GM18507 (cell line): ENCODE measurements at regions not wholly inside any gene's neighbourhood (a gene's known extent, or its start where the extent isn't known, plus 50 kb on each side); places are given as distances from the start of the nearest gene placed in this dataset.

Experiments used
- DNase-seq: peaks from one replicate; pipeline ENCODE4 v3.0.0; 2011; ENCODE audit warnings: low read depth; ENCODE audit not compliant: insufficient read length; ENCODE audit errors: extremely low spot score
- FAIRE-seq: peaks from 2 replicates; lab custom pipeline; 2011; peaks lifted over from hg19 to GRCh38; lab: Jason Lieb, UNC

DNA sequence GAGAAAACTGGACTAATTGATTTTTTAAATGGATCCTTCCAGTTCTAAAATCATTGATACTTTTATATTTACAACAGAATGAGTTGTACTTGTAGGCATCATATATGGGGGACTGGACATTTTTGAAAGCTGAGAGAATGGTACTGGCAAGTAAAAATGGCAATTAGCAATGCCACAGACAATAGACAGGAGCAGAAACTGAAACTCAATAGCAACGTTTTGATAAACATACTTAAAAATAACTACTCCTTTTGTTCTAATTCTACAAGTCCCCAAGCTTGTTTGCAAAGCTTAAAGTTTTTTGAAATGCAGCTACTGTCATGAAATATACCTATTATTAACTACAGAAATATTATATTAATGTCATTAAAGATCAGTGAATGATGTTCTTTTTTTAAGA is 52.8 kb upstream of the FBXL7 start:
- DNase-seq (no peak), FAIRE-seq (no peak)

DNA sequence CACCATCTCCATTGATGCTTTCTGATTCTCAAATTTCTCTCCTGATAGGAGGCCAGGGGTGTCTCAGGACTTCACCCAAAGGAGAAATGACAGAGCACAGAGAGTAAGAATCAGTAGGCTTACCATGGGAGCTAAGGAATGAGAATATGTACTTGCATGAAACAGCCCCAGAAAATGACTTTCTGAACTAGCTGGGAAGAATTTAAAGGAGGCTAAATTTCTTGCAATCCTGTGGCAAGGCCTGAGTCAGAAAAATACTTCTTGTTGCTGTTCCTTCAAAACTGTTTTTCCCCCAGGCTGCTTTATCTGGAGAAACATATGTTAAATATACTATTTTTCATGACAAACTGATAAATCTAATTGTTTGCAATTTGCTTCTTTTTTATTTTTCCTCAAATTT is 53.4 kb upstream of the FBXL7 start:
- DNase-seq, result no peak
- no peak for FAIRE-seq

DNA sequence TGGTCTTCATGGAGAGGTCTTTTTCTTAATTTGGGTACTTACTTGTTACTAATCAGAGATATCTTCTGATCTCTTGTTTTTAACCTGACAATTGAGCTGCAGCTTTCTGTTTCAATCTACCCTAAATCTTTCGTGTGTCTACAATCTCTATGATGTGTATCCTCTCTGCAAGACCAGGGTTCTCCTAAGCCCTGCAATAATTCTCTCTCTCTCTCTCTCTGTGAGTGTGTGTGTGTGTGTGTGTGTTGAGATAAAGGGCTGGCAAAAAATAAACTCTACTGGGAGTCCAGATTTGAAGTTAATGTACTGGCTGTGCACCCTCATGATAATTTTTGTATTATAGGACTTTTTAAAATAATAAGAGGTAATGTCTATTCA is 57.8 kb upstream of the FBXL7 start:
- no peak for FAIRE-seq
- DNase-seq, result no peak

DNA sequence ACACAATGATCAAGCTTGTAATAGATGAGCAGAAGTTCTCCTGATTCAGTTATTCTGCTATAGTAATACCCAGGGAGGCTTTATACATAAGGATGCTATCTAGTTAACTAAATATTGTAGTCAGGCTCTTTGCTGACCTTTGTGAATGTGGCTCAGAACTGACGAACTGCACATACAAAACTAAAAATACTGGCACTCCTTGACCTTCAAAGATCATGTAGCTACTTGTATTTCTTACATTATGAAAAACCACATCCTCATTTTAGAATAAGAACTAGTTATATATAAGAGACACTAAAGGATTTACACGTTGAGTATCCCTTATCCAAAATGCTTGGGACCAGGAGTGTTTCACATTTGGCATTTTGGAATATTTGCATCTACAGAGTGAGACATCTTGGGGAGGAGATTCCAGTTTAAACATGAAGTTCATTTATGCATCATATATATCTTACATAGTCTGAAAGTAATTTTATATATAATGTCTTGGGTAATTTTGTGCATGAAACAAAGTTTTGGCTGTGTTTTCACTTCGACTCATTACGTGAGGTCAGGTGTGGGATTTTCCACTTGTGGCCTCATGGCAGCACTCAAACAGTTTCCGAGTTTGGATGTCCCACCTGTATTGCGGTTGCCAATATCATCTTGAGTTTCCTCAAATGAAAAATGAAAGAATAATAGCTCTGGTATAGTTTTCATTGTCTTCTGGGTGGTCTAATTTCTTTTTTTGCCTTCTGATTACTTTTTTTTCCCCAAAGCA is 58.4 kb upstream of the FBXL7 start:
- no peak for DNase-seq
- FAIRE-seq, result no peak

DNA sequence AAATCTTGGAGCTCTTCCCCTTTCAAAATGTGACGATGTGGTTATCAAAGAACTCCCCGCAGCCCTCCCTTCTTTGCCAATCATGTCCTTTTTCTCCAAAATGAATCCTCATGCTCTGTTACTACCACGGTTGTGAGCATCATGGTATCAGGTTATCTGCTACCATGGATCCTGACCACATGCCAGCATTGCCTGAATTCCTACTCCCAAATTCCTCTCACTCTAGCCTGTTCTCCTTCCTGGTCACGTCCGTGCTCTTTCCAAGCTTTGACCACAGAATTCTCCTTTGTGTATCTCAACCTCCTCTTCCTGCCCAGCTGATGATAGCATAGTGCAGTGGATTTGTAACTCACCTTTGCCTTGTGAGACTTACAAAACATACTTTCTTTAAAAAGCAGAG is 59.5 kb upstream of the FBXL7 start:
- no peak for FAIRE-seq
- no peak for DNase-seq

DNA sequence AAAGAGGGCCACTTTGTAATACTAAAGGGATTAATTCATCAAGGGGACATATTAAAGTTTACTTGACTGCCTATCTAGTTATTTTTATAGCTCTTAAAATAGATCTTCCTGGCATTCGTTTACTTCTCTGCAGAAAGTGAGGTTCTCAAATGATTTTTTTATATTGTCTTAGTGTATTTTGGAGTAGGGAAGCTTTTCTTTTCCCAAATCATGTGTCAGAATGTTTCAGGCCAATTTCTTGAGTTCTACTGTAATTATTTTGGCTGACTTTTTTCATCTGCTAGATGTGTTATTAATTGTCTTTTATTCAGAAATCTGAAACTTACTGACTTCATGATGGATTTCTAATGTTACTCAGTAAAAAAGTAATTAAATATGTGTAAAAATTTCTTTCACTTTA is 60.2 kb upstream of the FBXL7 start:
- DNase-seq (no peak), FAIRE-seq (no peak)

DNA sequence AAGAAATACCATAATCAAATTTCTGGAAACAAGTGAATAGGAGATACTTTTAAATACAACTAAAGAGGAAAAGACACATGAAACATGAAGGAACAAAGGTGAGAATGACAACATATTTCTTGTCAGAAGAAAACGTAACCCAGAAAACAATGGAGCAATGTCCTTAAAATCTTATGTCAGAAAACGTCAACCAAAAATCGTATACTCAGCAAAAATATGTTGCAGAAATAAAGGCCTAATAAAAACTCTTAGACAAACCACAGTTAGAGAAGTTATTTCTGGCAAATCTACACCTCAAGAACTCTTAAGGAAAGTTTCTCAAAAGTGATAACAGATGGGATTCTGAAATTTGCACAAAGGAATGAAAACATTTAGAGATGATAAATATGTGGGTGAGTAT is 66.3 kb upstream of the FBXL7 start:
- FAIRE-seq (no peak), DNase-seq (no peak)

DNA sequence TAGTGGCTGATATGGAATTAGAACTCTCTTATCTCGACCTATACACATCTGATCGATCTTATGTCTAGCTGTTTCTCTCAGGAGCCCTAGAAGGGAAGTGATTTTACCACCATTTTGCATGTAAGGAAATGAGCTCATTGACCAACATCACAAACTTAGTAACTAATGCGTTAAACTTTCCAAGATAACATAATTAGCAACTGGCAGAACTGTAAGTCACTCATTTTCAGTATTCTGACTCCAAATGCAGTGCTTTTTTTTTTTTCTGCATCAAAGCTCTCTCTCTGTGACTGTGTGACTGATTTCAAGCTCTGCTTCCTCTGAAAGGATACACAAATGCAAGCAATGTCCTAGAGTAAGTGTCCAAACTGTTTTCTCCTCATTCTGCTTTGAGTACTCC is 68.1 kb upstream of the FBXL7 start:
- no peak for DNase-seq
- FAIRE-seq, result no peak

DNA sequence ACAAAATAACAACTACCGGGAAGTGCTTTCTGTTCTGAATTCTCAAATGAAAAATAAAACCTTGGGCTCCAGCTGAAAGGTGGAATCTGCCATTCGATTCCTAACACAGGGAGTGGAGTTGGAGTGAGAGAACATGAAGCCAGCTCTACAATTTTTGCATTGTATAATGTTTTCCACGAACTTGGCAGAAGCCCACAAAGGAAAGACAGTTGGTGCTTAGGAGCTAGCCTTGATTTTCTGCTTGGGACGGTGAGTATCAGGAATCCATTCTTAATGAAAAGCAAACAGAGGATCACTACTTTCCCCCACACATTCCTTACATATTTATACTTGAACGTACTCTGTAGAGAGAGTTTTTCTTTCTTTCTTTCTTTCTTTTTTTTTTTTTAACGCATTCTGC is 74.2 kb upstream of the FBXL7 start:
- DNase-seq (no peak), FAIRE-seq (no peak)

DNA sequence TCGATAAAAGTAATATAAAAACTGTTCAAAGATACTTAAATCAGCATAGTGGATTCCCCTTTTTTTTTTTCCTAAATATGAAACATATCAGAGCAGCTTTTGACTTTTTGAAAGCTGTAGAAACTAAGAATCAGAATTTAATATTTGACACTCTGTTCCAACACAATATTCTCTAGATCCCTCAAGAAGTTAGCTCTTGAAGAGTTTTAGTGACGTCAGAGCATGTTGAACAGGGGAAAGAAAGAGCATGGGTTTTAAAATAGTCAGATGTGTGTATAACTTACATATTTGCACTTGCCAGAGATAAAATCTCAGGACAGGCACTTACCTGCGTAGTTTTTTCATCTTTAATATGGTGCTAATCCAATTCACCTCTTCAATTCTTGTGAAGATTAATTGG is 75.2 kb upstream of the FBXL7 start:
- FAIRE-seq, result no peak
- DNase-seq, result no peak

DNA sequence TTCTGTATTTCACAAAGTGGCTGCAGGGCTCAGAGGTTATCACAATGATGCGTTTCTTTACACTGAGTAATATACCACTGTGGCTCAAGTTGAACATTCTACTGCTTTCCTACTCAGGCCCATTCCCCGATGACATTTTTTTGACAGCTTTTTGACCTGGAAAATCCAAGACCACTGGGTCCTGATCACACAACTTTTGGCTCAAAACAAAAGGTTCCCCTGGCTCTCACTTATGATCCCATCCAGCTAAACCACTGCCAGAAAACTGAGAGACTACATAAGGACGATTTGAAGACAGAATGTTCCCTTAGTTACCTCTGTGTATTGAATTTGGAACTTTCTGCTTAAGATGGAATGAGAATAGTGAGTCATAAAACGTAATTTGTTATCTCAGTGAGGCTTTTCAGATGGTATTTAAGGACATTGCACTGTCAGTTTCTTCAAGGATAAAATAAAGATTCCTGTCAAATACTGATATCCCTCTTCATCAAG is 78.0 kb upstream of the FBXL7 start:
- DNase-seq, result no peak
- FAIRE-seq, result no peak

DNA sequence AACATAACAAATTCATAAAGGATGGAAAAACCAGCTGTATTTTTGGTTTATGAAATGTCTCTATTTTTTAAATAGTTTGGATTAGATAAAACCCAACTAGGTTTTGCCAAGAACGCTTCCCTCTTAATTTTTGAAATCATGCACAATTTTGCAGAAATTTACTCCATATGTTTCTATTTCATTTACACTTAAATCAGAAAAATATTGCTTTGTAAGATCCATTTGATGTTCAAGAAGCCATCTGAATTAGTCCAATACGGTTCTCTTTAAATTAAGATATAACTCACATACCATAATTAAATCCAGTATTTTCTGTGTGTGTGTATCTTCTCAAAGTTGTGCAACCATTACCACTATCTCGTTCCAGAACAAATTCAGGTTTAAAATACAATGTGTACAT is 78.6 kb upstream of the FBXL7 start:
- FAIRE-seq (no peak), DNase-seq (no peak)

DNA sequence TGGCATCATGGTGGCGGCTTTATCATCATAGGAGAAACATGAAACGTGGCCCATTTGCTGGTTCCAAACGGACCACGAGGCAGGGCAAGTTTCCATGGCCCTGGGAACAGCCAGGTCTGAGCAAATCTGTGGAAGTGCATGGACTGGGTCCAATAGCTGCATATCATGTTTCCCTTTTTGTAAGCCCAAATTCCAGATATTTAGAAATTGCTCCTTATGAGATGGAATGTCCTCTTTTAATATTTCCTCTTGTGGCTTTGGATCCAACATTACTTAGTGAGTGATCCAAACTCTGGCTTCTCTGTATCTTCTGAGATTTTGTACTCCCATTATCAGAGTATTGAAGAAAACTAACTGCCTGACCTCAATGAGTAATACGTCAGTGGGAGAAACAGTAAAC is 79.8 kb upstream of the FBXL7 start:
- no peak for DNase-seq
- no peak for FAIRE-seq

DNA sequence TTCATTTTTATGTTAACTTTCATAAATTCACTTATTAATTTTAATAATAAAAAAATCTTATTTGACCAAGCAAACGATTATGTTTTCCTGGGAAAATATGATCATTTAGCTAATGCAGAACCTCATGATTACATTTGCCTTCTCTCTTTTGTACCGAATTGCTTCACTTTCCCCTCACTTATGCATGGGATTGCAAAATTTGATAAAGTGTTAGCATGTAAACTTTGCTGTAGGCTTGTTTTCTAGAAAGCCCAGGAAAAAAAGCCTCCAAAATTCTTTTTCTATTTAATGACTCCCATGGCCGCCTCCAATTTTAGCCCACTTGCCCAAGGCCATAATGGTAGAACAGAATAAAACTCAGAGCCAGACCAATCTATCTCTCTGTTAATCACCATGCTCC is 82.8 kb upstream of the FBXL7 start:
- no peak for DNase-seq
- no peak for FAIRE-seq

DNA sequence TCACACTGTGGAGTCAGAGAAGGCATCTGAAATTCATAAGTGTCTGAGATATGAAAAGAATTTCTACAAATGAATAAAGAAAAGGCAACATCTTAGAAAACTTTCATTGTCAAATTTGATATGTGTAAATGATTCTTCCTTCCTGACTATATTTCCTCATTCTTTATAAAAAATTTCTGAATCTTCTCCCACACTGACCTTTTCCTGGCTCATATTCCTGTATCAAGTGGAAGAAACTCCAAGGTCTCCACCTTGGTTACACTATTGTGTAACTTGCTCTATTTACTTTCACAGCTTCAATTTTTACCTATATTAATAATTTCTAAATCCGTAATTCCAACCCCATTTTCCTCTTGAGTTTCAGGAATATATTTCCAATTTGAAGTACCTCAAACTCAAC is 93.5 kb upstream of the FBXL7 start:
- DNase-seq (no peak), FAIRE-seq (no peak)

DNA sequence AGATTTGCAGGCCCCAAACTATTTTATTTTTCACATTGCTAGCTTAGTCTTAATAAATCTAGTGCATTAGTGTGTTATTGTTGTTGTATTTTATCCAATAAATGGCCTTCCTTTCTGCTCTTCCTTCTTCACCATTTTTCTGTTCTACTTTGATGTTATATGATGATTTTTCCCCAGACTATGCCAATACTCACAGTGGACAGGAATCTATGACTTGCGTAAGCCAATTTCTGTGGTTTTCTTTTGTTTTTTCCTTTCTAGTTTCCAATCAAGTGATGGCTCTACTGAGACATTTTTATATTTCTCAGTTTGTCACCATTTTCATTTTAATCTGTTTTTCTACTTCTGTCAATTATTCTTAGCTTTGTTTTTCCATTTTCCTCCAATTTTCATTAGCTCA is 106.8 kb upstream of the FBXL7 start:
- DNase-seq, result no peak
- no peak for FAIRE-seq

DNA sequence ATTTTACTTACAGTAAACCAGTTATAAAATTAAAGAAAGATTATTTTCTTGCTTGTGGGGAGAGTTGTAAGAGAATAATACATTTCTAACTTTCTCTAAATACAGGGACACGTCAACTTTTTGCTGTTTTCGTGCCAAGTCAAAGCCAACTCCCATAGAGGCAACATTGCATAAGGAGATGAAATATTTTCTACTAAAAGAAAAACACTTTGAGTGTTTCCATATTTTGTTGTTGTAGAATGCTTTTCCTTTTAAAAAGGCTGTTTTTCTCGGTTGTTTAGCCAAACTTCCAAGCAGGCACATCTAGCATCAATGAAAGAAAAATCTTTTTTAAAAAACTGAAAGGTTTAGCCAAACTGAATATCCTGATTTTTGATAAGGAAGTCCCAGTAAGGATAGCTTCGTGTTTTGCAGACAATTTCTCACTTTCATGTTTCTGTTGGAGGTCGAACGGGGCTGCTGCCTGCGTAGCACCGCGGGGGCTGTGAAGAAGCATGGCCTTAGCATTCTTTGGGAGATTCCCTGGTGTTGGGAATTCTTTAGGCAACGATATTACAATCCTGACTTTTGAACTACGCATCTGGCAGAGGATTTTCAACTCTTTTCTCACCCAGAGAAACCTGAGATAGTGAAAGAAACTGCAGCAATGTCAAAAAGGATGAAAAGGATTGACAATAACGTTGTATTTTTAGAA is 108.1 kb upstream of the FBXL7 start:
- FAIRE-seq, result no peak
- DNase-seq, result no peak

DNA sequence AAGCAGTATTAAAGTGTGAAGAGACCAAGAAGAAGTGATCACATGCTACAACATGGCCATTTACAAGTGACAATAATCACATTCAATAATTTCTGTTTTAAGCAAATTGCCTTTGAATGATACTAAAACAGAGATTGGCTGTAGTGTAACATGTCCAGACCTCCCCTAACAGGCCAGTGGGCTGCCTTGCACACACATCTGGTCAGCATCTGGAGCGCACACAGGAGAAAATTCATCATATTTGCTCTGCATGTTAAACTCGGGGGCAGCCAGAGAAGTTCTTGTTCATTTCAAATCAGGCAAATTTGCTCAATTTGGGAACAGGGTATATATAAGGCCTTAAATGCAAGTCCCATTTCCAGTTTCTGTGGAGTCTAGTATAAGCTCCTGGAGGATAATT is 111.1 kb upstream of the FBXL7 start:
- FAIRE-seq, result no peak

DNA sequence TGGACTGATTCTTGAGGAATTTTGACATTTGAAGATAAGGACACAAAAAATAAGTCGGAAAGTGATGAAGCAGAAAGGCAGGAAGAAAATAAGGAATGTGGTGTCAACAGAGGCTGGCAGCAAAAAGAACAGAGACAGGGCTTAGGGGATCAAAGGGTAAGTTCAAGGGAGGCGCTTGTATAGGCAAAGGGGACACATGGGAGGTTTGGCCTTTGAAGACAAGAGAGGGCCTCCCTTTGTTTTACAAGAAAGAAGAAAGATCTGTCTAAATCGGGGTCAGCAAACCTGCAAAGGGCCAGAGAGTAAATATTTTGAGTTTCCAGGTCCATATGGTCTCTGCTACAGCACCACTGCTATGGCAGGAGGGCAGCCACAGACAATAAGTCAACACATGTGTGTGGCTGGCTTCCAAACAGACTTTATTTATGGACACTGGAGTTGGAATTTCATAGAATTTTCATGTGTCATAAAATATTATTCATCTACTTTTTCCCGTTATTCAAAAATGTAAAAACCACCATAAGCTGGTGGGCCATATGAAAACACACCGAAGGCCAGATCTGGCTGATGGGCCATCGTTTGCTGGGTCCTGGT is 112.0 kb upstream of the FBXL7 start:
- FAIRE-seq (no peak), DNase-seq (no peak)

More for the DNA sequence above, 111.1 kb upstream of the FBXL7 start:
- DNase-seq, result no peak

DNA sequence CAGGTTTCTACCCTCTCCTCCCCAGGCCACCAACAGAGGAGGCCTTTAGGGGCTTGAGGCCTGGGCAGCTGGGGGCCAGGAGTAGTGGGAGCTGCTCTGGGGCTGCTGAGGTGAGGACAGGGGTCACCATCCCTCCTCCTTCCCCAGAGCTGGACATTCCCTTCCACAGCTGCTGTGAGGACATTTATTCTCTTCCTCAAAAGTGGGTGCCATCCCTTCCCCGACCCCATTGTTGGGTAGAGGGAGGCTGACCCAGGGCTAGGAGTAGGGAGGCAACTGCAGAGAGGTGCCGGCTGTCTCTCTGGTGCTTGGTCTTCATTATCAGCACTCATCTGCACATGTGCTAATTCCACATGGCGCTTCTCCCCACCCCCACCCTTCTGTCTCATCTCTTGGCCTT is 113.9 kb upstream of the FBXL7 start:
- FAIRE-seq, result no peak
- DNase-seq, result no peak

DNA sequence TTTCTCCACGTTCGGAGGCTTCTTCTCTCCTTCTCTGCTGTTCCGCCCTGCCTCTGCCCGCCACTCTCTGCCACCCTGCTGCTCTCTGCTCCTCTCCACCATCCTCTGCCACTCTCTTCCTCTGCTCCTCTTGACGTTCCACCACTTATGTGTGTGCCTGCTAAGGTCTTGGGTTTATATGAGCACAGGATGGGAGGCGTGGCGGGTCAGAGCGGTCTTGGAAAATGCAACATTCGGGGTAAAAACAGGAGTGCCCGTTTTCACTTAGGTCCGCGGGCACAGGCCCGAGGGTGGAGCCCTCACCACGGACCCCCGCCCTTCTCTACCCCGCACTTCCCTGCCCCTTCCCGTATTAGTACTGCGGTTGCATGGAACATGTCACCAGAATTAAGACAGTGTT is 114.4 kb upstream of the FBXL7 start:
- no peak for FAIRE-seq

More for the DNA sequence above, 114.4 kb upstream of the FBXL7 start:
- no peak for DNase-seq
